HEK293 (cell line): ENCODE measurements at regions not wholly inside any gene's neighbourhood (a gene's known extent, or its start where the extent isn't known, plus 50 kb on each side); places are given as distances from the start of the nearest gene placed in this dataset.
A peak's percentile ranks its signal among the peaks of the same experiment; 100 is the strongest.

Experiments used
- CTCF ChIA-PET: fragments of 350-600 bp; formaldehyde crosslinking; extraction: SDS; loops from one replicate; lab custom pipeline; 2021; ENCODE audit warnings: antibody characterized with exemption; lab: Yijun Ruan, JAX
- POLR2A ChIA-PET: fragments of 300-600 bp; formaldehyde crosslinking; extraction: SDS; loops from one replicate; lab custom pipeline; 2020; ENCODE audit warnings: antibody characterized with exemption, inconsistent platforms; lab: Yijun Ruan, JAX
- H3K27ac ChIP-seq: fragments of 200-500 bp; sonication (Bioruptor generic); 2 replicates; pipeline ENCODE4 v1.5.1; 2014; ENCODE audit warnings: low read depth, low read length, control low read depth, inconsistent platforms; ENCODE audit errors: extremely low read depth
- H3K36me3 ChIP-seq, 2 experiments: fragments of 200-500 bp in 1 of 2; sonication (Bioruptor generic) in 1 of 2; 1 replicate in 1 of 2; 2 replicates in 1 of 2; pipeline ENCODE4 v1.5.1; 2014 to 2017; ENCODE audit warnings: inconsistent platforms in 2 of 2, low read length in 2 of 2; ENCODE audit not compliant: control insufficient read depth in 2 of 2, insufficient read depth in 1 of 2
- H3K4me1 ChIP-seq: fragments of 200-500 bp; sonication (Bioruptor generic); 2 replicates; pipeline ENCODE4 v1.5.1; 2014; ENCODE audit warnings: mild to moderate bottlenecking, low read length, inconsistent platforms; ENCODE audit not compliant: control insufficient read depth, insufficient read depth
- H3K4me3 ChIP-seq: 2 replicates; pipeline ENCODE4 v1.5.1; 2011; ENCODE audit warnings: low read depth, mild to moderate bottlenecking, control low read depth, low read length, moderate library complexity
- H3K9me3 ChIP-seq: fragments of 200-500 bp; sonication (Bioruptor generic); 2 replicates; pipeline ENCODE4 v1.5.1; 2014; ENCODE audit warnings: low read depth, low read length, inconsistent platforms; ENCODE audit not compliant: control insufficient read depth, insufficient read depth
- EGR2 ChIP-seq: fragments of 450-650 bp; formaldehyde crosslinking; IDR thresholded peaks from 2 replicates; pipeline ENCODE4 v1.5.1; 2016; ENCODE audit warnings: low read depth, missing biosample characterization, missing genetic modification characterization
- ELK4 ChIP-seq: IDR thresholded peaks from 2 replicates; pipeline ENCODE4 v1.6.1; 2011; ENCODE audit warnings: mild to moderate bottlenecking, low read depth, low read length, borderline replicate concordance
- FEZF1 ChIP-seq: fragments of 450-650 bp; formaldehyde crosslinking; IDR thresholded peaks from 2 replicates; pipeline ENCODE4 v1.5.1; 2016; ENCODE audit warnings: missing biosample characterization, missing genetic modification characterization
- GFI1B ChIP-seq: fragments of 450-650 bp; formaldehyde crosslinking; IDR thresholded peaks from 2 replicates; pipeline ENCODE4 v1.5.1; 2016; ENCODE audit warnings: missing biosample characterization, missing genetic modification characterization
- KLF7 ChIP-seq: fragments of 450-650 bp; formaldehyde crosslinking; IDR thresholded peaks from 2 replicates; pipeline ENCODE4 v1.5.1; 2016; ENCODE audit warnings: missing biosample characterization, missing genetic modification characterization, borderline replicate concordance
- OSR2 ChIP-seq: fragments of 450-650 bp; formaldehyde crosslinking; IDR thresholded peaks from 2 replicates; pipeline ENCODE4 v1.5.1; 2016; ENCODE audit warnings: missing biosample characterization, missing genetic modification characterization
- REST ChIP-seq: fragments of 450-650 bp; formaldehyde crosslinking; IDR thresholded peaks from 2 replicates; pipeline ENCODE4 v1.5.1; 2016; ENCODE audit warnings: missing biosample characterization, missing genetic modification characterization
- SCRT2 ChIP-seq: fragments of 450-650 bp; formaldehyde crosslinking; IDR thresholded peaks from 2 replicates; pipeline ENCODE4 v1.5.1; 2016; ENCODE audit warnings: missing biosample characterization, missing genetic modification characterization
- ZBTB10 ChIP-seq: fragments of 450-650 bp; formaldehyde crosslinking; IDR thresholded peaks from 2 replicates; pipeline ENCODE4 v1.5.1; 2016; ENCODE audit warnings: missing biosample characterization, missing genetic modification characterization
- ZBTB11 ChIP-seq: fragments of 450-650 bp; formaldehyde crosslinking; conservative IDR thresholded peaks from 2 replicates; pipeline ENCODE4 v1.5.1; 2016; ENCODE audit warnings: low read depth, missing biosample characterization, missing genetic modification characterization
- ZBTB49 ChIP-seq: fragments of 450-650 bp; formaldehyde crosslinking; IDR thresholded peaks from 2 replicates; pipeline ENCODE4 v1.5.1; 2016; ENCODE audit warnings: missing biosample characterization, missing genetic modification characterization, low read depth
- ZFHX2 ChIP-seq: fragments of 450-650 bp; formaldehyde crosslinking; conservative IDR thresholded peaks from 2 replicates; pipeline ENCODE4 v1.5.1; 2016; ENCODE audit warnings: missing biosample characterization, missing genetic modification characterization
- ZNF23 ChIP-seq: fragments of 450-650 bp; formaldehyde crosslinking; IDR thresholded peaks from 2 replicates; pipeline ENCODE4 v1.5.1; 2016; ENCODE audit warnings: missing biosample characterization, missing genetic modification characterization, borderline replicate concordance
- ZNF280C ChIP-seq: fragments of 450-650 bp; formaldehyde crosslinking; IDR thresholded peaks from 2 replicates; pipeline ENCODE4 v1.5.1; 2016; ENCODE audit warnings: missing biosample characterization, missing genetic modification characterization
- ZNF341 ChIP-seq: fragments of 450-650 bp; formaldehyde crosslinking; IDR thresholded peaks from 2 replicates; pipeline ENCODE4; 2016; ENCODE audit warnings: low read depth, missing biosample characterization, missing genetic modification characterization
- ZNF580 ChIP-seq: fragments of 450-650 bp; formaldehyde crosslinking; IDR thresholded peaks from 2 replicates; pipeline ENCODE4 v1.5.1; 2016; ENCODE audit warnings: missing biosample characterization, missing genetic modification characterization
- ZNF629 ChIP-seq: fragments of 450-650 bp; formaldehyde crosslinking; IDR thresholded peaks from 2 replicates; pipeline ENCODE4 v1.5.1; 2017; ENCODE audit warnings: missing biosample characterization, missing genetic modification characterization
- ZNF670 ChIP-seq: fragments of 450-650 bp; formaldehyde crosslinking; IDR thresholded peaks from 2 replicates; pipeline ENCODE4 v1.5.1; 2016; ENCODE audit warnings: missing biosample characterization, missing genetic modification characterization, low read depth
- ZNF768 ChIP-seq: fragments of 450-650 bp; formaldehyde crosslinking; IDR thresholded peaks from 2 replicates; pipeline ENCODE4 v1.5.1; 2018; ENCODE audit warnings: missing biosample characterization, mild to moderate bottlenecking, missing genetic modification characterization

- Histone ChIP-seq H3K9me3 (no peaks in the 10 kb centered on the region), H3K4me3 (no peak overlapping the region), H3K27ac (no peak overlapping the region), H3K36me3 (no peaks in the 10 kb centered on the region), H3K4me1 (no peaks in the 10 kb centered on the region)
- POLR2A ChIA-PET, result no interaction called here
- CTCF ChIA-PET, result no interaction called here
- TF ChIP-seq KLF7 (tag by site-specific recombination), result no peak
- TF ChIP-seq ZNF768 (tag by site-specific recombination), result no peak
- TF ChIP-seq ZBTB49 (tag by site-specific recombination), result no peak
- TF ChIP-seq OSR2, result no peak
- no peak for TF ChIP-seq ZBTB11 (tag by site-specific recombination)
- no peak for TF ChIP-seq SCRT2 (tag by site-specific recombination)
- no peak for TF ChIP-seq GFI1B
- TF ChIP-seq ZNF629, result no peak
- no peak for TF ChIP-seq ZNF280C (tag by site-specific recombination)
- no peak for TF ChIP-seq ZNF23 (tag by site-specific recombination)
- no peak for TF ChIP-seq ZBTB10 (tag by site-specific recombination)
- no peak for TF ChIP-seq ZNF670 (tag by site-specific recombination)
- no peak for TF ChIP-seq ZNF580
- no peak for TF ChIP-seq ZNF341 (tag by site-specific recombination)
- TF ChIP-seq, all 188 proteins: peak for 0
Measured at GRCh38 chr7:42765931-42766330, 145.9 kb downstream of the C7orf25 start.

- POLR2A ChIA-PET, result no interaction called here
Measured at GRCh38 chr7:42763137-42763551, 148.7 kb downstream of the C7orf25 start.

More at GRCh38 chr7:42763137-42763551, 148.7 kb downstream of the C7orf25 start:
- Histone ChIP-seq H3K36me3 (no peaks in the 10 kb centered on the region), H3K9me3 (no peaks in the 10 kb centered on the region), H3K4me1 (no peaks in the 10 kb centered on the region), H3K27ac (no peak overlapping the region), H3K4me3 (no peak overlapping the region)
- CTCF ChIA-PET, result no interaction called here
- TF ChIP-seq ELK4 (no peak), FEZF1 (tag by site-specific recombination) (0 out of 2 replicates have a peak, but pooled peaks have one; percentile 18), REST (0 out of 2 replicates have a peak, but pooled peaks have one; percentile 32), EGR2 (tag by site-specific recombination) (peak; percentile 53), ZFHX2 (tag by site-specific recombination) (0 out of 2 replicates have a peak, but pooled peaks have one; percentile 20)
